Renal pelvis (tissue), 1 donor: ENCODE measurements at regions not wholly inside any gene's neighbourhood (a gene's known extent, or its start where the extent isn't known, plus 50 kb on each side); places are given as distances from the start of the nearest gene placed in this dataset.
"Not testable (repeated sequence)": the region's sequence is repeated elsewhere in the genome, so short reads cannot be mapped to it uniquely, and the experiment has no call there.

Experiments used
- DNase-seq: peaks from one replicate; pipeline ENCODE4 v3.0.0-alpha.2; 2013

GRCh38 chr12:59517522-59517921 lies 78.3 kb upstream of the SLC16A7 start:
- no peak for DNase-seq

- no peak for DNase-seq
Observed at GRCh38 chr12:59500915-59501314, 94.9 kb upstream of the SLC16A7 start.

DNA sequence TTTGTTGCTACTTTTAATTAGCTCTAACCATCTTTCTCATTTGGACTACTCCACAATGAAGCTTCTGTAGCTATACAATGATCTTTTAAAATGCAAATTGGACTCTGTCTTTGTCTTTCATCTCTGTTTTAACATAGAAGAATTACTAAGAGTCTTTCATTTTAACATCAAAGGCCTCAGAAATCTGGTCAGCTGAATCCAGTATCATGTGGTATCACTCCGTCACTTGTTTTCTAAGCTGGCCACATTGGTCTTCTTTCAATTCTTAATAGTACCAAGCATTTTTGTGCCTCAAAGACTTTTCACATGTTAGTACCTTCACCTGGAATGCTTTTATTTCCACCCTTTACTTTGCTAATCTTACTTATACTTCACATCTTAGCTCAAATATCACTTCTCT lies 95.5 kb upstream of the SLC16A7 start:
- DNase-seq = no peak

- DNase-seq = no peak
Observed at GRCh38 chr12:59499774-59500173, 96.1 kb upstream of the SLC16A7 start.

DNA sequence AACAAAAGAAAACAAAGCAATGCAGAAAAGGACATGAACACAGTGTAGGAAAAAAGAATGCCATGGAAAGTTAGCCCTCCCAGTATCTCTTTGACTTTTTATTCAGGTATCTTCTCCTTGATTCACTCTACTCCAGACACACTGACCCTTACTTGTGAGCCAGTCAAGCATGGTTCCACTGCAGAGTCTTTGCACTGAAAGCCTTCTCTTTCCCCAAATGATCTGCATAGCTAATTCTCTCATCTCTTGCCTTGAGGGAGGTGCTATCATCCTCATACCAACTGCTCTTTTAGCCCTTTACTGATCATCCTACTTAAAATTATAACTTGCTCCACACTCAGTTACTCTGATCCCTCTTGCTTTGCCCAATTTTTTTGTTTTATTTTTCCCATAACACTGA lies 101.2 kb upstream of the SLC16A7 start:
- no peak for DNase-seq

DNA sequence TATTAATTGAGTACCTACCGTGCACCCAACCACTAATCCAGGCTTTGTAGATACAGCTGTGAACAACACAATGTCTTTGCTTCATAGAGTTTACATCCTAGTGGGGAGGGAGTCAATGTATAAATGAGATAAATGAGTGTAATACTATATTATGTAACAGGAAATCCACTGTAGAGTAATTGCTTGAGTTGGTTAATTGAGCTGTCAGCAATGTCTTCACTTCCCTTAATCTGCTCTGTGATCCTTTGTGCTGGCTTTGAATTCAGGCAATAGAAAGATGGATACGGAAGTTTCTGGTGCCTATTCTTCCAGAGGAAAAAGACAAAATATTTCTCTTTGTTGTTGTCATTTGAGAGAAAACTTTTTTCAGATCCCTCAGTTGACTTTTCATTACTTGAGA lies 104.0 kb upstream of the SLC16A7 start:
- DNase-seq = no peak

- DNase-seq = no peak
Observed at GRCh38 chr12:59486827-59487226, 109.0 kb upstream of the SLC16A7 start.

GRCh38 chr12:59484575-59484974 lies 111.3 kb upstream of the SLC16A7 start:
- DNase-seq = no peak

GRCh38 chr12:59474236-59474635 lies 121.6 kb upstream of the SLC16A7 start:
- not testable (repeated sequence) for DNase-seq

- DNase-seq = no peak
Observed at GRCh38 chr12:59472273-59472672, 123.6 kb upstream of the SLC16A7 start.

- no peak for DNase-seq
Observed at GRCh38 chr12:59459966-59460660, 135.7 kb upstream of the SLC16A7 start.

DNA sequence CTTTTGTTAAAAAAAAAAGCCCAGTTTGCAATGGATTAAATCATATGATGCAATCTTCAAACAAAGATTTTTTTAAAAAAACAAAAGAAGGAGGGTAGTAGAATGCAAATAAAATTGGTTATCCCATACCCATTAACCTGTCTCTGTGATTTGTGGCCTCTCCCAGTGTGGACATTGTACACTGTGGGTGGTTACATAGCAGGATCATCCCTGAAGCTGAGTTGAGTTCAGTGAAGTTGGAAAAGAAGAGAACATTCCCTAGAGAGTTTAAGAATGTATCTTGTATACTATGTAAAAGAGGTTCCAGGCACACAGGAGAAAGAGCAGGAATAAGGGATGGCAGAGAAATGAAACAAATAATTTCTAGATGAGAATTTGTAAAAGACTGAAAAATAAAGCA lies 142.4 kb upstream of the SLC16A7 start:
- no peak for DNase-seq

DNA sequence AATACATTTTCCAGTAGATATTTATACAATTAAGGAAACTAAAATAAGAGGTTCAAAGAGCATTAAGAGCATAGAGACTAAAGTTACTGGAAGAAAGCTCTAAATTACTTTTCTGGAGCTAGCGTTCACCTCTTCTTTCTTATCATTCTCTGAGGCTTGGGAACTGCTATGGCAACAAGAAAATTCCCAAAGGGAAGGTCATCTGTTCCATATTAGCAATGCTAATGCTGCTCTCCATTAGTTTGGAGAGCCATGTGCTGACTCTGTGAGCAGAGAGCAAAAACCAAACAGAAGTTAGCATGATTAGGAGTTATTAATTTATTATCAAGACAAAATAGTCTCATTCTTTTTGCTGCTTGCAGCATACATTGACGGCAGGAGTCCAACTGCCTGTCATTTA lies 143.1 kb upstream of the SLC16A7 start:
- DNase-seq = no peak

- DNase-seq = no peak
Observed at GRCh38 chr12:59452259-59452658, 143.6 kb upstream of the SLC16A7 start.

GRCh38 chr12:59446116-59446515 lies 149.7 kb upstream of the SLC16A7 start:
- DNase-seq = no peak

DNA sequence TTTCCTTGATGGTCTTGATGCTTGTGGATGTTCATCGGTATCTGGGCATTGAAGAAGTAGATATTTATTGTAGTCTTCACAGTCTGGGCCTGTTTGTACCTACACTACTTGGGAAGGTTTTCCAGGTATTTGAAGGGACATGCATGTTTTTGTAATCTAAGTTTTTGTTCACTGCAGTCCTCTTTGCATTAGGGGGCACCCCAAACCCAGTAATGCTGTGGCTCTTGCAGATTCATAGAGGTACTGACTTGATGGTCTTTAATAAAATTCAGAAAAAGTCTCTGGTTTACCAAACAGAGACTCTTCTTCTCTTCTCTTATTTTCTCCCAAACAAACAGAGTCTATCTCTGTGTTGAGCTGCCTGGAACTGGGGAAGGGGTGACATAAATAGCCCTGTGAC lies 150.9 kb upstream of the SLC16A7 start:
- no peak for DNase-seq

GRCh38 chr12:59432057-59432456 lies 163.8 kb upstream of the SLC16A7 start:
- no peak for DNase-seq

GRCh38 chr12:59431266-59431665 lies 164.6 kb upstream of the SLC16A7 start:
- DNase-seq = no peak

- DNase-seq = no peak
Observed at GRCh38 chr12:59429766-59430165, 166.1 kb upstream of the SLC16A7 start.

- no peak for DNase-seq
Observed at GRCh38 chr12:59425798-59426197, 170.0 kb upstream of the SLC16A7 start.

DNA sequence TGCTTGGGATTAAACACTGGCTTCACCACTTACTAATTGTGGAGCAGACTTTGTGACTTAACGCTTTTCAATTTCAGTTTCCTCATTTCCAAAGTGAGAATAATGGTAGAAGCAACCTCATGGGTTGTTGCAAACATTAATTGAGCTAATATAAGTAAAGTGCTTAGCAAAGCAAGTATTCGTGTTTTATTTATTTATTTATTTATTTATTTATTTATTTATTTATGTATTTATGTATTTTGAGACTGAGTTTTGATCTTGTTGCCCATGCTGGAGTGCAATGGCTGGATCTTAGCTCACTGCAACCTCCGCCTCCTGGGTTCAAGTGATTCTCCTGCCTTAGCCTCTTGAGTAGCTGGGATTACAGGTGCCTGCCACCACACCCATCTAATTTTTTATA lies 171.2 kb upstream of the SLC16A7 start:
- not testable (repeated sequence) for DNase-seq

DNA sequence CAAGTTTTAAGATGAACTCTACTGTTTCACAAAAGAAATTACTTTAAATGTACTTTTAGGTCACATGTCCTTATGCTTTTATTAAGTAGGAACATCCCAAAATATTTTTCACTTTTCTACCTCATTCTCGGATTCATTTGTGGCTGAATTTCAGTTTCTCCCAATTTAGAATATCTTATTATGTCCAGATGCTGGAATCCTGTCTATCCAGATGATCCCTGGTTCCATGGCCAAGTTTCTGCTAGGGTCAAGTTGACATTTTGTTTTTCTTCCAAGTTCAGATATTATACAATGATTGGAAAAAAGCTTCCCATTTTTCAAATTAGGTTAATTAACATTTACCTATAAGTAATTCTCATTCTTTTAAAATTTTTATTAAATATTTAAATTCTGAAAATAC lies 181.8 kb upstream of the SLC16A7 start:
- DNase-seq = no peak

DNA sequence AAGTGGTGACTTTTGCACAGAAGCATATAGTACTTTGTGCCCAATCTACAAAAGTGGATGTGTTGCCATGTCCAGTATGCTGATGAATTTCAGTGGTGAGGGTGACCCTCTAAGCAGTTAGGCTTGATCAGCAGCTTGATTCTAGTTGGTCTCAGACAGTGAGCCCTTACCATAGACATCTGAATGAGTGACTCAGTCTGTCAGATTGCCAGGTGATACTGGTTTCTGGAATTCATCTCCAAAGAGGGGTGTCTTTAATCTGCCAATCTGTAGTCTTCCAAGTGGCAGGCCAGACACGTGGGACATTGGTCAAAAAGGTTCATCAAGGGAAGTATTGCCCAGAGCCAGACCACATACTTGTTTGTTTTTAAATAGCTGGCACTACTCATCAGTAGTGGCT lies 187.4 kb upstream of the SLC16A7 start:
- no peak for DNase-seq

- no peak for DNase-seq
Observed at GRCh38 chr12:59407799-59408198, 188.0 kb upstream of the SLC16A7 start.

GRCh38 chr12:59405992-59406391 lies 189.8 kb upstream of the SLC16A7 start:
- DNase-seq = no peak
